Lung microvascular endothelial cell (primary cell): ENCODE measurements at regions not wholly inside any gene's neighbourhood (a gene's known extent, or its start where the extent isn't known, plus 50 kb on each side); places are given as distances from the start of the nearest gene placed in this dataset.
"Not testable (repeated sequence)": the region's sequence is repeated elsewhere in the genome, so short reads cannot be mapped to it uniquely, and the experiment has no call there.

Source experiments
- DNase-seq, 2 donors: peaks; one replicate each; pipeline versions ENCODE4 v3.0.0 to v3.0.0-alpha.2; 2010; ENCODE audit warnings: low read depth in 2 of 2

DNA sequence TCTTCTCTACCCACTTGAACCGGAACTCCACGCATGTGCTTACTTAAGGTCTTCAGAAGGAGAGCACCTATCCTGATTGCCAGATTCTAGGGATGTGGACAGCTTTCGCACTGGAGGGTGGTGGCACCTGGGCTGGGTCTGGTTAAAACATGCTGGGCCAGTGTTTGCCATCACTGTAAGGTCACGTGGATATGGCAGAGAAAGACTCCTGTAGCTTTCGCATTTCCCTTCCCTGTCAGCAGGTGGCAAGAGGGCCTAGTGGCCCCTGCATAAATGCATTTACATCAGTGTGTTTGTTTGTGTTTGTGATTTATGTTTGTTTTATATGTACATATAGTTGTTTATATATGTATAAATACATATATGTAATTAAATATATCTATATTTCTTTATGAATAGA is 192.5 kb downstream of the ANKRD36 start:
- DNase-seq: not testable (repeated sequence)

DNA sequence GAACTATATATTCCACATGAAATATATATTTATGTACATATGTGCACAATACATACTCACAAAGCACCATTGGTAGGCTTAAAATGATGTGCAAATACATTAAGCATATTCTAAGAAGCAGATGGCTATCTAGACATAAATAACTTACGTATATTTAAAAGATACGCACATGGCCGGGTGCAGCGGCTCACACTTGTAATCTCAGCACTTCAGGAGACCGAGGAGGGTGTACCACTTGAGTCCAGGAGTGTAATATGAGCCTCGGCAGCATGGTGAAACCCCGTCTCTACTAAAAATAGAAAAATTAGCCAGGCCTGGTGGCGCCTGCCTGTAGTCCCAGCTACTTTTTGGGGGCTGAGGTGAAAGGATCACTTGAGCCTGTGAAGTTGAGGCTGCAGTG is 189.9 kb downstream of the ANKRD36 start:
- DNase-seq: not testable (repeated sequence)

DNA sequence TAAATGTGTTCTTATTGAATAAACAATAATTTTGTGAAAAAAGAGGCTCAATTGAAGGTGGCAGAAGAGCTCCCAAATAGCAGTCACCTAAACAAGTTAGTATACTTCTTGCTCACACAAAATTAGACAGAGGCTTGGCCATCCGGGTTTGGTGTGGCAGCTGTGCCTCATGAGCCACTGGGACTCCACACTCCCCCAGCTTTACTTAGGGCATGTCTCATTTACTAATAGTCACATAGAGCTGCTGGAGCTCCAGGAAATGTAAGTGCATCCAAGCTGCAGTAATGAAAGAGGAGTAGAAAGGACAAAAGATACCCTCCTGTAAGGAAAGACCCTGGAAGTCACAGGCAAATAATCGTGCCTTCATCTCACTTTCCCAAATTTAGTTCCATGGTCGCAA is 188.8 kb downstream of the ANKRD36 start:
- DNase-seq: not testable (repeated sequence)
